Hepatic stellate cell (primary cell): ENCODE measurements at regions not wholly inside any gene's neighbourhood (a gene's known extent, or its start where the extent isn't known, plus 50 kb on each side); places are given as distances from the start of the nearest gene placed in this dataset.
"Not testable (repeated sequence)": the region's sequence is repeated elsewhere in the genome, so short reads cannot be mapped to it uniquely, and the experiment has no call there.

Source experiments
- DNase-seq: peaks from one replicate; pipeline ENCODE4 v3.0.0; 2011; ENCODE audit warnings: low spot score

- DNase-seq: no peak
These were observed 98.1 kb upstream of the TAS2R1 start for GRCh38 chr5:9728261-9728660.

DNA sequence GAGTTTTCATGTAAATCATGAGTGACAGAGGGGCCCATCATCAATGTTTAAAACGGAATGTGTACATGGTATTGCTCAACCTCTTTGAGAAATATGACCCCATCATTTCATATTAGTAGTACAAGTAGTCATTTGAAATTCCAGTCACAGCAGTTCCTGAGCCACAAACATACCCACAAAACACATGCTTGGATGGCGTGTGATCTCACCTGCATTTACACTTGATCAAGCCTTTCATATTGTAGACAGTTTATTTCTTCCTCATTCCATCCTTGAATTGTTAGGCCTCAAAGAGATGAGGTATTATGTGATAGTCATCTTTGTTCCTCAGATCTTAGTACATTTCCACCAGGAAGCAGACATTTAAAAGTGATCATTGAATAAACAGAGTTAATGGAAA, 96.8 kb upstream of the TAS2R1 start:
- no peak for DNase-seq

DNA sequence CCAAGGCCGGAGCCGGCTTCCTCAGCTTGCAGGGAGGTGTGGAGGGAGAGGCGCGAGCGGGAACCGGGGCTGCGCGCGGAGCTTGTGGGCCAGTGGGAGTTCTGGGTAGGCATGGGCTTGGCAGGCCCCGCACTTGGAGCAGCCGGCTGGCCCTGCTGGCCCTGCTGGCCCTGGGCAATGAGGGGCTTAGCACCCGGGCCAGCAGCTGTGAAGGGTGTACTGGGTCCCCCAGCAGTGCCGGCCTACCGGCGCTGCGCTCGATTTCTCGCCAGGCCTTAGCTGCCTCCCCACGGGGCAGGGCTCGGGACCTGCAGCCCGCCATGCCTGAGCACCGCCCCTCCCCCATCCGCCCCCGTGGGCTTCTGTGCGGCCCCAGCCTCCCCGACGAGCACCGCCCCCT, 95.1 kb upstream of the TAS2R1 start:
- not testable (repeated sequence) for DNase-seq

DNA sequence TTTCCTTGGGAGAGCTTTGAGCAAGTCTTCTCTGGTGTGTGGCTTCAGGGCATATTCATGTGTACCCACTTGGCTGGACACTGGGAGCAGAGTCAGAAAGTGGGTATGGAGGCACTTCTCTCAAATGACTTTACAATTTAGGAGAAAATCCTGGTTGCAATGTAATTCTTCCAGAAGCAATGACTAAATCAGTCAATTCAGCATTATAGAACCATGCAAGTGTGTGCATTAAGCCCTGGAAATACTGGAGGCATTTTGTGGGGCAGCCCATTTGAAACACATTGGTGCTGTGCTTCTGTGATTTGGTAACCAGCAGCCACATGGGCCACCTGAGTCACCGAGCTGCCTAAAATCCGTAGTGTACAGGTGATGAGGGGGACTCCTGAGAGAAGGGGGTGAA, 94.6 kb upstream of the TAS2R1 start:
- no peak for DNase-seq

DNA sequence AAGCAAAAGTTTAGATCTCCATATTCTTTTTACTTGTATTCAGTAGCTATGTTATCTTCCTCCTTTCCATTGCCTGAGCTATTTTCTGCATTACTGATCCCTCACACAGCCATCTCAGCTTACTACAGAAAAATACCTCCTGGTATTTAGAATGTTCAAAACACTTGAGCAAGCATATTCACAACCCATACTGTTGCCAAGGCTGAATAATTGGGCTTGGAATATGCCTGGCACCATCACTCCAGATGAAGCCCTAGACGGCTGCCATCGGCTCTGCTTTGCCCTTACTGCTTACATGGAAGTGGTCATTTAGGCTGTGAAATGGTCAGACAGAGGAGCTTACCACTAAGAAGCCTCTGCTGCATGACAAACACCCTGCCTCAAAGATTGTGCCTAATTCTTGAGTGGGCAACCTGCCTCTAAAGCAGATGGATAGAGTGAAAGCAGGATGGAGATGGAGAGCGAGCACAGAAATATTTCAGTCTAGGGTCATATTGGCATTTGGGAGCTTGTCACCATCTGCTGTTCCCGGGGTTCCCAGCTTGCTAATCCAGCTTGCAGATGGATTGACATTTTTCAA, 92.5 kb upstream of the TAS2R1 start:
- DNase-seq: no peak

- no peak for DNase-seq
These were observed 91.0 kb upstream of the TAS2R1 start for GRCh38 chr5:9721161-9721560.

DNA sequence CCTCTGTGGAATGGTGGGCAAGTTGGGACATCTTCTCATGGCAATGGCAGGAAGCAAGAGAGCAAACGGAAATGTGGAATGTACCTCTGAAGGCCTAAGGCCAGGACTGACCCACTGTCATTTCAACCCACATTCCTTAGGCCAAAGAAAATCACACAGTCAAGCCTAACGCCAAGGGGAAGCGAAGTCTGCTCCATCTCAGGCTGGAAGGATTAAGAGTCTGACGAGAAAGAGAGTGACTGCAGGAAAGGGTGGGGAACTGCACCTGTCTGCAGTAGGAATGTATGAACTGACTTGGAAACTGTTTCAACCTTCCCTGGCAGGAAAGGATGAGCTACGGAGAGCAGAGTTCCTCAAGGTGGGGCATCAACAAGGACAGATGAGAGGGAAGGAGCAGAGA, 90.2 kb upstream of the TAS2R1 start:
- no peak for DNase-seq

GRCh38 chr5:9716838-9717281, 86.7 kb upstream of the TAS2R1 start:
- peak; percentile 71 for DNase-seq

GRCh38 chr5:9715891-9716335, 85.8 kb upstream of the TAS2R1 start:
- DNase-seq: peak; percentile 79

DNA sequence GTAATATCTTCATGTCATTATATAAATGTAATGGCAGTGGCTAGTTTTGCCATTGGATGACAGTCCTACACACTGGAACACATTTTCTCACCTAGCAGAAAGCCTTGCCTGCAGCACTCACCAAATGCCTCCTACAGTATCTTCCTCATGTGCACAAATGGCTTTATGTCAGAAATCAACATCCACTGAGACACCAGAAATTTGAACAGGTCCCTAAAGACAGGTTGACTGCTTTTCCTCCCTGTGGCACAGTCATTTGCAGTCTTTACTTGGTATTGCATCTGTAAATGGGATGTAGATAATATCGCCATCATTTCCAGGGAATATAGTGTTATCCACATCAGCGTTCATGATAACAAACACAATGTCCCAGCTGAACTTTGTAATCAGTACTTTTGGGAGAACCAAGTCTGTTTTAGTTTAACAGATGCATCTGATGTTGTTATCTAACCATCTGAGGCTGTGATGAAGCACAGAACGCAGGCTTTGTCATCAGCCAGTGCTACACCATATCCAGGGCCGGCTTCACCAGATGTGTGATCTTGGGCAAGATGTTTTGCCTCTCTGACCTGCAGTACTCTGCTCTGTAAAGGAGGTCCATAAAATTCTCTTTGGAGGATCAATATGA, 83.9 kb upstream of the TAS2R1 start:
- DNase-seq: no peak

DNA sequence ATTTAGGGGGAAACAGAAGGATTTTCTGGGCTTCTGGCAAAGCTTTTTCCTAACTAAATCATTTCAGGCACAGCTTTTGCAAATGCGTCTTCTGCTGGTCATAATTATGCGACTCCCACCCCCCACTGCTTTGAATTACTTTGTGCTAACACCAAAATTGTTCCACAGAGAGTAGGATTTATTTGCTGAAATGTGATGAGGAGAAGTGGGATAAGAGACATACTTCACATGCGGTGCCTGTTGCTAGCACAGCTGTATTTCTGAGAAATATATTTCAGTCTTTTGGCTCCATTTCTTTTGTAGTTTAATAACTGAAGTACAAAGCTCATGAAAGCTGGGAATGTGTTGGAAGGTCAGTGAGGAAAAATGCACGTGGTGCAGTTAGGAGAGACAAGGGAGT, 83.2 kb upstream of the TAS2R1 start:
- no peak for DNase-seq

GRCh38 chr5:9712911-9713310, 82.8 kb upstream of the TAS2R1 start:
- peak; percentile 13 for DNase-seq

DNA sequence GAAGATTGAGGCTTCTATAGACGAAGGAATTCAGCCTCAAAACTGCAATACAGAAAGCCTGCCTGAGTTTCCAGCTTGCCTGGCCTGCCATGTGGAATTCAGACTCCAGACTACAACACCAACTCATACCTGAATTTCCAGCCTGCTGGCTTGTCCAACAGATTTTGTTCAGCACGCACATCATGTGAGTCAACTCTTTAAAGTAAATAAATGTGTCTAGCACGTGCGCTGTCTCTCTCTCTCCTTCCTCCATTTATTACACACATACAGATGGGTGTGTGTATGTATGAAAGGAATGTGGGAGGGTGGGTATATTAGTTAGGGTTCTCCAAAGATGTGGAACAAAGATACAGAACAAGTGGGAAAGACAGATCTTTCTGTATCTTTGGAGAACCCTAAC, 82.4 kb upstream of the TAS2R1 start:
- peak; percentile 50 for DNase-seq

DNA sequence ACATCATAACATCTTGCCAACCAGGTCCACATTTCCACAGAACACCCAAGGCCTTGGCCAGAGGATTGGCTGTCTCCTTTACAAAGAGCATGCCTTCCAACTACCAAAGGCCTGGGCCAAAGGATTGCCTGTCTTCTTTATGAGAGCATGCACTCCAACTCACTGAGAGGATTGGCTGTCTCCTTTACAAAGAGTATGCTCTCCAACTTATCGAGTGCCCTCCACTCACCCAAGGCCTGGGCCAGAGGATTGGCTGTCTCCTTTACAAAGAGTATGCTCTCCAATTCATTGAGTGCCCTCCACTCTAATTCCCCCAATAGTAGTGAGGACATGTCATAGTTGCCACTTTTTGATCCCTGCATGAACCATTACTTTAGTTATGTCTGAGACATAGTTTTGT, 79.9 kb upstream of the TAS2R1 start:
- DNase-seq: no peak

DNA sequence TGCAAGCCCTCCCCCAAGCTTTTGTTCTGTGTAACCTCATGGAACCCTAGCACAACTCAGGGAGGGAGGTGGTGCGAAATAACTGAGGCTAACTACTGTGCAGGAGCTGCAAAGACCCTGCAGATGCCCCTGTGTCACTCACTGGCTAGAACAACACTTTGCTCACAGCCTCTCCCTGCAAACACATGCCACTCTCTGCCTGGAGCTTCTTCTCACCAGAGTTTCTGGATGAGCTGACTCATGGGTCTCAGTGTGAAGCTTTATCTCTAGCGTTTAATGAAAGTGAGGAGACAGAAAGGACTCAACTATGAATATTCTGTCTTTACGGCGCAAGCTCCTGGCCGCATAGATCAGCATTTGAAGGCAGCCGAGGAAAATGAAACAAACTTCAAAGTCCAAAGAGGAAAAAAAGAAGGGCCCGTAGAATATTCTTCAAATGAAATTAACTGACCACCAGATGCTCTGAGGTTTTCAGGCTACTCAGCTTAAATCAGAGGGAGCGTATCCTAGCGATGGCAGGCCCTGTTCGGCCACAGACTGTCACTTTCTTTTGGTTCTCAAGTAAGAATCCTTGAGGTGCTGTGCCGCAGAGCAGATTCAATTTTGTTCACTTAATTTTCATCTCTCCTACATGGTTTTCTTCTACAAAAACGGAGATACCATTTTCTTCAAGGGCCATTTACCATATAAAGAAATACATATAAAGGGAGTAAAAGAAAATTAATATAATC, 77.7 kb upstream of the TAS2R1 start:
- DNase-seq: no peak

DNA sequence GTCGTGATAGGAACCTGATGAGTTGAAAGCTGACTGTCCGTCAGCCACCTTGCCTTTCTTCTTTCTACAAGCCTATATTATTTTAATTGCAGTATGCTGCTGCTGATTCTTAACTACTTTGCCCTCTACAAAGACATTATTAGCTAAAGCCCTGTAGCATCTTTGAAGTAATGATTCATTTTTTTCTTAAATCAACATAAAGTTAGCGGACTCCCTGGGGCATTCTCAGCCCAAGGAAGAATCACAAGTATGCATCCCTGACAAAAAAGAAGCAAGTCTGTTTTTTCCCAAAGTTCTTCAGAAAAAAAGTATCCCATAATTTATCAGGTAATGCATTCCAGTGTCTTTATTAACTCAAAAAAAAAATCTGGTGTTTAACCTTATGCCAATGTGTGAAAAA, 69.5 kb upstream of the TAS2R1 start:
- DNase-seq: no peak

DNA sequence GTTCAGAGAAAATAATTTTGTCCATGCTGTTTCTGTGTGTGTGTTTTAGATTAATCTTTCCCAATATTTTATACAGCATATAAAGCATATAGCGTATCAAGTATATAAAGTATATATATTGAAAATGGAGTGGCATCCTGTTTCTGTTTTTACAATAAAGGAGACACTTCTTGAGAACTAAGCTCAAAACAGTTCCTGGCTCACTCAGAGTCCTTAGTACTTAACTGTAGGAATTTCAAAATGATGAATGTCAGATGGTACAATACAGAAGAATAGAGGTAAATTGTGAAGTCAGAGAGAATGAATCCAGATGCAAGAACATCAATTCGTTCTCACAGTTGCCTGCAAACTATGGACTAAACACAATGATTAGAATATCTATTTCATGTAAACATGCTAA, 68.7 kb upstream of the TAS2R1 start:
- no peak for DNase-seq

GRCh38 chr5:9698125-9698826, 68.1 kb upstream of the TAS2R1 start:
- DNase-seq: no peak

- no peak for DNase-seq
These were observed 62.4 kb upstream of the TAS2R1 start for GRCh38 chr5:9692576-9692975.

DNA sequence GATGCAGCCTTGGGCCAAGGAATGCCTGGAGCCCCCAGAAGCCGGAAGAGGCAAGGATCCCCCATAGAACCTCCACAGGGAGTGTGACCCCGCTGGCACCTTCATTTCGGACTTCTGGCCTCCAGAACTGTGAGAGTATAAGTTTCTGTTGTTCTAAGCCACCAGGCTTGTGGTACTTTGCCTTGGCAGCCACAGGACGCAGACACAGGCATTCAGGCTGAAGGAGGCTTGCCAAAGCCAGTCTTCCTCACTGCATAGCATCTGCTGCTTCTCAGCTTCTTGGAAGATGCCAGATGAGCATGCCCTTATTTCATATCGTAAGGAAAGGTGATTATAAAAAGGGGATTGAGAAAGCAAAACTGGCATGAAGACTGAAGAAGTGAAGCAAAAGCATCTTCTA, 61.1 kb upstream of the TAS2R1 start:
- no peak for DNase-seq

- no peak for DNase-seq
These were observed 60.6 kb upstream of the TAS2R1 start for GRCh38 chr5:9690751-9691150.

DNA sequence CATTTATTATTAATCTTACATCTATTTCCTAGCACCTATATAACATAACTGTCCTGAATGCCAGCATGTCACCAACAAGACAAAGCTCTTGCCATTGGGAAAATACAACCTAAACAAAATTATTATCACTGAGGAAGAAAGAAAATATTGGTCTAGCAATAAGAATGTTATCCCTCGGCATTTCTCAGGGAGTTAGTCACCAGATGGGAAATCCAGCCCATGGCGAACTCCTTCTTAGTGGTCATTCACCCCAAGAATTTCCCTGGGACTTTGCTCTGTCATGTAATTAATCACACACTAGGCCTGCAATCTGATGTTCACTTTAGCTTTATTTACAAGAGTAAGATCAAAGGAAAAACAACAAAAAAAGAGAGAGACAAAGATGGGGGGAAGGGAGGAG, 56.1 kb upstream of the TAS2R1 start:
- peak; percentile 48 for DNase-seq

- DNase-seq: no peak
These were observed 51.6 kb upstream of the TAS2R1 start for GRCh38 chr5:9681706-9682105.
